HuH-7.5 (cell line): ENCODE measurements at regions not wholly inside any gene's neighbourhood (a gene's known extent, or its start where the extent isn't known, plus 50 kb on each side); places are given as distances from the start of the nearest gene placed in this dataset.
"Not testable (repeated sequence)": the region's sequence is repeated elsewhere in the genome, so short reads cannot be mapped to it uniquely, and the experiment has no call there.

Experiments
- DNase-seq: peaks from one replicate; pipeline ENCODE4 v3.0.0; 2011; ENCODE audit warnings: low spot score

- no peak for DNase-seq
Measured at GRCh38 chr9:33739398-33739797, 56.0 kb upstream of the PRSS3 start.

GRCh38 chr9:33740075-33740474 lies 55.3 kb upstream of the PRSS3 start:
- DNase-seq, result no peak

DNA sequence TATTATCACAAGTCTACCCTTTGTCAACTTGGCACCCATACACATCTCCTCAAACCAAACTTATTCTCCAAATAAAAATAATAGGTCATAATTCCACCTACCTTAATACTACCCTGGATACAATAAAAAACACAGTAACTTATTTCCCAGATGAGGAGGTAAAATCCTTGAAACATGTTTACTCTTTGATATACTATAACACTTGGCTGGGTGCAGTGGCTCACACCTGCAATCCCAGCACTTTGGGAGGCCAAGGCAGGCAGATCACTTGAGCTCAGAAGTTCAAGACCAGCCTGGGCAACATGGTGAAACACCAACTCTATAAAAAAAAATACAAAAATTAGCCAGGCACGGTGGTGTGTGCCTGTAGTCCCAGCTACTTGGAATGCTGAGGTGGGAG lies 54.4 kb upstream of the PRSS3 start:
- DNase-seq, result not testable (repeated sequence)

GRCh38 chr9:33742051-33742450 lies 53.3 kb upstream of the PRSS3 start:
- DNase-seq, result no peak

GRCh38 chr9:33742519-33742918 lies 52.8 kb upstream of the PRSS3 start:
- peak; percentile 2 for DNase-seq
